Activated B cell treated with CpG ODN at 0.5 μM for 24 hours (primary cell): ENCODE measurements at regions not wholly inside any gene's neighbourhood (a gene's known extent, or its start where the extent isn't known, plus 50 kb on each side); places are given as distances from the start of the nearest gene placed in this dataset.

Experiments used
- ATAC-seq: fragments of 200-7000 bp; cut with Tn5 transposase; one replicate; pipeline ENCODE4 v1.10.0; 2021; ENCODE audit warnings: low read depth, mild to moderate bottlenecking, moderate library complexity
- CTCF ChIA-PET: fragments of 350-600 bp; sonication (Branson Sonifier 250); formaldehyde crosslinking; loops from one replicate; lab custom pipeline; 2021; ENCODE audit warnings: antibody characterized with exemption; lab: Charles Lee
- POLR2A ChIA-PET: fragments of 350-600 bp; sonication (Branson Sonifier 250); formaldehyde crosslinking; loops from one replicate; lab custom pipeline; 2021; ENCODE audit warnings: antibody characterized with exemption; lab: Charles Lee
- DNase-seq: peaks from one replicate; pipeline ENCODE4 v3.0.0; 2022
- H3K27ac Mint-ChIP-seq: one replicate; pipeline ENCODE4 v1.8.0; 2020; ENCODE audit warnings: mixed read lengths
- H3K27me3 Mint-ChIP-seq: one replicate; pipeline ENCODE4 v1.8.0; 2021; ENCODE audit warnings: mixed read lengths
- H3K36me3 Mint-ChIP-seq: one replicate; pipeline ENCODE4 v1.8.0; 2021; ENCODE audit warnings: low read depth, mixed read lengths
- H3K4me1 Mint-ChIP-seq: one replicate; pipeline ENCODE4 v1.8.0; 2021; ENCODE audit warnings: mixed read lengths
- H3K4me3 Mint-ChIP-seq: one replicate; pipeline ENCODE4 v1.8.0; 2020; ENCODE audit warnings: mild to moderate bottlenecking, mixed read lengths
- H3K9me3 Mint-ChIP-seq: one replicate; pipeline ENCODE4 v1.8.0; 2020; ENCODE audit warnings: mixed read lengths
- CTCF ChIP-seq: fragments of 200-600 bp; IDR thresholded peaks from one replicate; pipeline ENCODE4 v1.8.0; 2022; ENCODE audit warnings: antibody characterized with exemption, mild to moderate bottlenecking
- intact Hi-C: fragments of 100-400 bp; cut with micrococcal nuclease; formaldehyde crosslinking; loops from one replicate; pipeline ENCODE4 v1.15.1; 2024

DNA sequence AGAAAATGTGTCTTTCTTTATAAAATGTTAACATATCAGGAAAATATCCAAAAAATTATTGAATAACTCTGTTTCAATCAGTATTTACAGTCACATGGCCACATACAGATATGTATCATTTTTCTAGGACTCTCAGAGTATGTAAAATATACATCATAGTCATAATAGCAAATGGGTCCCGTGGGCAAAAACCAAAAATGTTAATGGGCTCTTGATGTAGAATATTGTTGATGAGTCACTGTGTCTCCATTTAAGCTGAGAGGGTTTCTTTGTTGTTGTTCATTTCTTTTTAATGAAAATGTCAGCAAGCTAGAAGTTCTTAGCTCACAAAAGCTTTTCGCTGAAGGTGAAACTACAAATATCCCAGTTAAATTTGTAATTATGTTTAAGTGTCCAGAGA, 1713.1 kb upstream of the PCDH20 start:
- Mint-ChIP-seq H3K27me3 (no peaks in the 10 kb centered on the region), H3K9me3 (no peaks in the 10 kb centered on the region), H3K27ac (no peak overlapping the region), H3K4me3 (no peak overlapping the region), H3K36me3 (no peaks in the 10 kb centered on the region), H3K4me1 (no peaks in the 10 kb centered on the region)
- ATAC-seq (no peak), DNase-seq (no peak)
- POLR2A ChIA-PET, result no interaction called here
- CTCF ChIA-PET, result no interaction called here
- intact Hi-C loops, result no loop called here
- TF ChIP-seq CTCF, result no peak

DNA sequence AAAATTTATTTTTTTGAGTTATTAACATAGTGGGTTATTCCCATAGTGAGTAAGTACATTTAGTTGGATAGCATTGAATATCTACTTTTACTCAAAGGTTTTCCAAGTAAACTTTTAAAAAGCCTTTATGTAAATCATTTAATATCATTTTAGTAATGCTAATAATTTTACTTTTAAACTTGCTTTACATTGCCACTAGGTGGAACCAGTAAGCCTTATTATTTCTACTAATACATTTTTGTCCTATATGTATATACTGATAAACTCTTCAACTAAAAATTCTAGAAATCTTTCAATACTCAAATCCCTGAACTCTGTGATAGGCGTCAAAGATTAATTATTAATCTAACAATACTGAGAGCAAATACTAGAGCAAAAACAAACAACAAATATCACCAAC, 1709.2 kb upstream of the PCDH20 start:
- intact Hi-C loops, result no loop called here
- no peaks in the 10 kb centered on the region for H3K9me3 Mint-ChIP-seq
- no peak overlapping the region for H3K27ac Mint-ChIP-seq
- H3K36me3 Mint-ChIP-seq, result no peaks in the 10 kb centered on the region
- H3K27me3 Mint-ChIP-seq, result no peaks in the 10 kb centered on the region
- DNase-seq, result no peak
- H3K4me1 Mint-ChIP-seq, result no peaks in the 10 kb centered on the region
- ChIA-PET CTCF (no interaction called here), POLR2A (no interaction called here)
- no peak for TF ChIP-seq CTCF
- no peak overlapping the region for H3K4me3 Mint-ChIP-seq
- no peak for ATAC-seq

GRCh38 chr13:63120883-63121282, 1705.2 kb upstream of the PCDH20 start:
- Mint-ChIP-seq H3K36me3 (no peaks in the 10 kb centered on the region), H3K9me3 (no peaks in the 10 kb centered on the region), H3K4me1 (no peaks in the 10 kb centered on the region), H3K27ac (no peak overlapping the region), H3K27me3 (no peaks in the 10 kb centered on the region), H3K4me3 (no peak overlapping the region)
- no peak for DNase-seq
- ChIA-PET CTCF (no interaction called here), POLR2A (no interaction called here)
- intact Hi-C loops, result no loop called here
- TF ChIP-seq CTCF, result no peak
- ATAC-seq, result no peak

DNA sequence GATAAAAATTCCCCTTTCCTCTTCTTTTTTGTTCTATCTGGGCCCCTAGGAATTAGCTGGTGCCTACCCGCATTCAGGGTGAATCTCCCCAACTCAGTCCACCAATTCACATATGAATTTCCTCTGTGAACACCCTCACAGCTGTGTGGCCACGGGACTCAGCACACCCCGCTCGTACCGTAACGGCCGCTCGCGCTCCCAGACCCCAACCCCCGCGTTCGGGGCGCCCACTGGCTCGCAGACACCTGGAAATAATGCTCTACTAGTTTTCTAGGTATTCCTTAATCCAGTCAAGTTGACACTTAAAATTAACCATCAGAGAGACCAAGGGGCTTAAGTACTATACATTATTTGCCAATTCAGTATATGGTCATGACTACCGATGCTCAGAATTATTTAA, 1702.1 kb upstream of the PCDH20 start:
- Mint-ChIP-seq H3K27me3 (no peaks in the 10 kb centered on the region), H3K4me1 (no peaks in the 10 kb centered on the region), H3K9me3 (no peaks in the 10 kb centered on the region), H3K4me3 (no peak overlapping the region), H3K36me3 (no peaks in the 10 kb centered on the region), H3K27ac (no peak overlapping the region)
- POLR2A ChIA-PET, result no interaction called here
- no peak for TF ChIP-seq CTCF
- DNase-seq, result no peak
- no peak for ATAC-seq
- CTCF ChIA-PET, result no interaction called here
- intact Hi-C loops, result no loop called here

GRCh38 chr13:63112799-63113395, 1697.2 kb upstream of the PCDH20 start:
- no peak overlapping the region for H3K27ac Mint-ChIP-seq
- DNase-seq, result no peak
- no peak overlapping the region for H3K4me3 Mint-ChIP-seq
- no peak for ATAC-seq
- POLR2A ChIA-PET, result no interaction called here
- no peaks in the 10 kb centered on the region for H3K9me3 Mint-ChIP-seq
- no peak for TF ChIP-seq CTCF
- H3K36me3 Mint-ChIP-seq, result no peaks in the 10 kb centered on the region
- H3K4me1 Mint-ChIP-seq, result no peaks in the 10 kb centered on the region
- no peaks in the 10 kb centered on the region for H3K27me3 Mint-ChIP-seq
- intact Hi-C loops, result no loop called here
- CTCF ChIA-PET, result no interaction called here
